ENCODE measurements at regions not wholly inside any gene's neighbourhood (a gene's known extent, or its start where the extent isn't known, plus 50 kb on each side); places are given as distances from the start of the nearest gene placed in this dataset.

DNA sequence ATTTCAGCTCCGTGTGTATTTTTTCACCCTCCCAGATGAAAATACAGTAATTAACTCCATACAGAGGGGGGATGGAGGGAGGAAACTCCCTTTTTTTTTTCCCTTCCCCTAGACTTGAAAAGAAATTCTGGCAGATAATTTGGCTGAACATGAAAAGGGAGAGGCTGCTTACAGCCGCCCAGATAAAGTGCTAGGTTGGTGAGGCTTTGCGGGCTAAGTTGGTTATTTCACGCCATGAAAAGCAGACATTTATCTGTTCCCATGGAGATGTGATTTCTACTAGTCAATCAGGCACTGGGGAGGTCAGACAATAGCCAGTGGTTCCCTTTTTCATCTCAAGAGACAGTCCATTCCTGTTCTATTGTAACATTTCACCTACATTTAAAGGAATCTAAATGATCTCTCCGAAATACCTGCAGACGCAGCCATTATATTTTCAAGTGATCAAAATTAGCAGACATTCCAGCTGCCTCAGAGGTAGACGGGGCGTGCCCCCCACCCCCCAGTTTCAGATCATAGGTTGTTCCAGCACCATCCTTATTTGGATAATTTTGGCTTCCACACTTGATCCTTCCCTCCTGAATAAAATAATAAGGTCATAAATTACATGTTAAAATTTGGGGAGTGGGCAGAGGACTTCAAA is 143.9 kb upstream of the ZNF217 start:
- Histone ChIP-seq H3K9me3 (no peaks in the 10 kb centered on the region), H3K27ac (peak overlapping the region in 3 of 4 donors; percentile 71), H3K4me1 (peaks cover 4 to 28% of the 10 kb centered on the region in 2 donors), H3K27me3 (no peaks in the 10 kb centered on the region), H3K4me3 (no peak overlapping the region), H3K36me3 (no peaks in the 10 kb centered on the region)
- ATAC-seq (no peak), DNase-seq (no peak)
- intact Hi-C loops (cut with DNase I; ENCODE audit: low total_unique reads) (loop anchor here (5.0 to 10.0 kb wide), 5 partner anchors 83 to 177 kb away; partner anchors contain the start of gene ZNF217), in situ Hi-C loops (cut with MboI; ENCODE audit: low sequenced_read_pairs in 4 of 4) (no loop called here)
- TF ChIP-seq POLR2A (IDR thresholded peaks at IDR 0.05) = no peak
- TF ChIP-seq, protein P1, sequence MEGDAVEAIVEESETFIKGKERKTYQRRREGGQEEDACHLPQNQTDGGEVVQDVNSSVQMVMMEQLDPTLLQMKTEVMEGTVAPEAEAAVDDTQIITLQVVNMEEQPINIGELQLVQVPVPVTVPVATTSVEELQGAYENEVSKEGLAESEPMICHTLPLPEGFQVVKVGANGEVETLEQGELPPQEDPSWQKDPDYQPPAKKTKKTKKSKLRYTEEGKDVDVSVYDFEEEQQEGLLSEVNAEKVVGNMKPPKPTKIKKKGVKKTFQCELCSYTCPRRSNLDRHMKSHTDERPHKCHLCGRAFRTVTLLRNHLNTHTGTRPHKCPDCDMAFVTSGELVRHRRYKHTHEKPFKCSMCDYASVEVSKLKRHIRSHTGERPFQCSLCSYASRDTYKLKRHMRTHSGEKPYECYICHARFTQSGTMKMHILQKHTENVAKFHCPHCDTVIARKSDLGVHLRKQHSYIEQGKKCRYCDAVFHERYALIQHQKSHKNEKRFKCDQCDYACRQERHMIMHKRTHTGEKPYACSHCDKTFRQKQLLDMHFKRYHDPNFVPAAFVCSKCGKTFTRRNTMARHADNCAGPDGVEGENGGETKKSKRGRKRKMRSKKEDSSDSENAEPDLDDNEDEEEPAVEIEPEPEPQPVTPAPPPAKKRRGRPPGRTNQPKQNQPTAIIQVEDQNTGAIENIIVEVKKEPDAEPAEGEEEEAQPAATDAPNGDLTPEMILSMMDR (IDR thresholded peaks at IDR 0.05 in 4 of 5, conservative IDR thresholded peaks at IDR 0.05 in 1 of 5) = no peak

DNA sequence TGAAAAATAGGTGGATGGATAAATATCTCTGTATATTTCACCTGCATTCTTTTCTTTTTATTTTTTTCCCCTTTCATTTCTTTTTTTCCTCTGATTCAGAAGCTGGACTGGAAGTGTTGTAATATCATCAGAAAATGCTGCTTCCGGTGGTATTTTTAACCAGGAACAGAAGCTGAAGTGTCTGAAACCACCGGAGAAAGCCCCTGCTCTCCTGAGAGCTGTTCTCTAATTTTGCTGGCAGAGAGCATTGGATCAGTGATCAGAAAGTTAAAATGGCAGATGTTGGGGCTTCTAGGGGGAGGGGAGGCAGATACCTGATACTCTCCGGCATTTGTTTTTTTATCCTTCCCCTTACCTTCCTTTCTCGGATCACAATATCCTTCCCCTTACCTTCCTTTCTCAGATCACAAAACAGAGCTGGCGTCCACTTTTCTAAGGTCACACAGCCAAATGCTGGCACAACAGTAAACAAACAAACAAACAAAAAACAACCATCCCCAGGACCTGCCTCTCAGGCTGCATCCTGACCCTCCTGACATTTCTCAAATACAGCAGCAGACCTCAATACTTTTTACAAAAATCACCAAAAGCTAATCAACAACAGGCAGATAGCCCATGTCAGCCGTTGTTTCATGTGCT is 143.2 kb upstream of the ZNF217 start:
- peaks cover 4 to 28% of the 10 kb centered on the region in 2 donors for H3K4me1 ChIP-seq
- H3K27me3 ChIP-seq = no peaks in the 10 kb centered on the region
- no peak for DNase-seq
- in situ Hi-C loops (cut with MboI; ENCODE audit: low sequenced_read_pairs in 4 of 4) (no loop called here), intact Hi-C loops (cut with DNase I; ENCODE audit: low total_unique reads) (loop anchor here (5.0 to 10.0 kb wide), 5 partner anchors 82 to 178 kb away; partner anchors contain the start of gene ZNF217)
- no peak for TF ChIP-seq POLR2A (IDR thresholded peaks at IDR 0.05)
- TF ChIP-seq, protein P1 (IDR thresholded peaks at IDR 0.05 in 4 of 5, conservative IDR thresholded peaks at IDR 0.05 in 1 of 5) = no peak
- H3K36me3 ChIP-seq = no peaks in the 10 kb centered on the region
- H3K27ac ChIP-seq = peak overlapping the region in 3 of 4 donors; percentile 71
- no peaks in the 10 kb centered on the region for H3K9me3 ChIP-seq
- ATAC-seq = no peak
- H3K4me3 ChIP-seq = peak overlapping the region in 1 of 4 donors; percentile 8

DNA sequence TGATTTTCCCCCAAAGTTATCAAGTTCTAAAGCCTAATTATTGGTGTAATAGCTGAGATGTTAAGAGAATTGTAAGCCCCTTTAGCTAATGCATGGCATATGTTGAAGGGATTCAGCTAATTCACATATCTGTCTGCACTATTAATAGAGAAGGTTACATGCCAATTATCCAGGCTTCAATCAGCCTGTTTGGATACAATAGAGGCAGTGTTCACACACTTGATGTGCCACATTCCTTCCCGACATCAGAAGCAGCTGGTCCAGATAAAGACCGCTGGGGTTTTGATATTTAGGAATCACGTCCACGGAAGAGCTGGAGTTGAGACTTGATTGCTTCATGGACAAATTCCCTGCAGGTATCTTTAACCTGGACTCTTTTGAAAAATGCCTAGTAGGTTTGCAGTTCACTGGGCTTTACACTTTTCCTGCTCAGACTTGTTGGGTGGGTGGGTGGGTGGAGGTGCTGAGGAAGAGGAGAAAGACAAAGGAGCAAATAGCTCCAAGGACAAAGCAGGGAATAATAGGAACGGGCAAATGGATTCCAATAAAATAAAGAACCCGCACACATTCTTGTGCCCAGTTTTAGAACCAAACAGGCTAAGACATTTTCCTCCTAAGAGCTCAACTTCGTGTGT is 142.6 kb upstream of the ZNF217 start:
- H3K36me3 ChIP-seq = no peaks in the 10 kb centered on the region
- H3K9me3 ChIP-seq = no peaks in the 10 kb centered on the region
- no peak for TF ChIP-seq POLR2A (IDR thresholded peaks at IDR 0.05)
- TF ChIP-seq, protein P1 (IDR thresholded peaks at IDR 0.05 in 4 of 5, conservative IDR thresholded peaks at IDR 0.05 in 1 of 5) = no peak
- peaks cover 4 to 28% of the 10 kb centered on the region in 2 donors for H3K4me1 ChIP-seq
- H3K4me3 ChIP-seq = no peak overlapping the region
- intact Hi-C loops (cut with DNase I; ENCODE audit: low total_unique reads) = loop anchor here (5.0 to 10.0 kb wide), 5 partner anchors 81 to 179 kb away; partner anchors contain the start of gene ZNF217
- ATAC-seq (no peak), DNase-seq (no peak)
- in situ Hi-C loops (cut with MboI; ENCODE audit: low sequenced_read_pairs in 4 of 4) = no loop called here
- H3K27me3 ChIP-seq = no peaks in the 10 kb centered on the region
- no peak overlapping the region for H3K27ac ChIP-seq

DNA sequence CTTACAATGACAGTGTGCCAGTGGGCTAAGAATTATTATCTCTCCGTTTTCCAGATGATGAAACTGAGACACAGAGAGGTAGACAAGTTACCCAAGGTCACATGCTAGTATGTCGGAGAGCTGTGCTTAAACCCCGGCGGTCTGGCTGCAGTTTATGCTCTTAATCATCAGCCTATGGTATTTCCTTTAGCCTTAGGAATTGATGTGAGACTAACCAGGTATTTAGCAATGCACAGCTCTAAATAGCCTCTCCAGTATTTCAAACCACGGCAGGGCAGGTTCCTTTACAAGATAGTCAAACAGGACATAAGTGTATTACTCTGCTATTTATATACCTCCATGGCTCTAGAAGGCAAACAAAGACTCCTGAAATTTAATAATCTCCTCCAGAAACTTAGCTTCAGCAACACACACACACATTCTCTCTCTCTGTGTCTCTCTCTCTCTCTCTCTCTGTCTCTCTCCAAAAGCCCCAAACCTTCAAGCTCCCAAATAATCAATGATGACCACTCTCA is 142.0 kb upstream of the ZNF217 start:
- in situ Hi-C loops (cut with MboI; ENCODE audit: low sequenced_read_pairs in 4 of 4) = no loop called here
- Histone ChIP-seq H3K4me3 (no peak overlapping the region), H3K36me3 (no peaks in the 10 kb centered on the region), H3K27me3 (no peaks in the 10 kb centered on the region), H3K27ac (no peak overlapping the region), H3K4me1 (peaks cover 4 to 28% of the 10 kb centered on the region in 2 donors), H3K9me3 (no peaks in the 10 kb centered on the region)
- DNase-seq = no peak
- no peak for ATAC-seq
- intact Hi-C loops (cut with DNase I; ENCODE audit: low total_unique reads) = loop anchor here (5.0 to 10.0 kb wide), 5 partner anchors 81 to 179 kb away; partner anchors contain the start of gene ZNF217
- TF ChIP-seq, protein P1 (IDR thresholded peaks at IDR 0.05 in 4 of 5, conservative IDR thresholded peaks at IDR 0.05 in 1 of 5) = no peak
- TF ChIP-seq POLR2A (IDR thresholded peaks at IDR 0.05) = no peak

Measured in gastrocnemius medialis (tissue), 4 donors.